DND-41 (cell line): ENCODE measurements at regions not wholly inside any gene's neighbourhood (a gene's known extent, or its start where the extent isn't known, plus 50 kb on each side); places are given as distances from the start of the nearest gene placed in this dataset.
A peak's percentile ranks its signal among the peaks of the same experiment; 100 is the strongest.
"Not testable (repeated sequence)": the region's sequence is repeated elsewhere in the genome, so short reads cannot be mapped to it uniquely, and the experiment has no call there.

ENCODE experiments used
- ATAC-seq: fragments of 200-7000 bp; cut with Tn5 transposase; 3 replicates; pipeline ENCODE4 v1.9.1; 2021; ENCODE audit warnings: low read depth; ENCODE audit not compliant: insufficient read depth
- DNase-seq: peaks from one replicate; pipeline ENCODE4 v3.0.0-alpha.2; 2020
- H2AFZ ChIP-seq: 2 replicates; pipeline ENCODE4 v1.6.0; 2012; ENCODE audit warnings: low read depth, low read length
- H3K27ac ChIP-seq: 2 replicates; pipeline ENCODE4 v1.5.1; 2012; ENCODE audit warnings: low read length, inconsistent platforms
- H3K27me3 ChIP-seq: fragments of 200-600 bp; sonication (generic); 2 replicates; pipeline ENCODE4 v1.6.0; 2012; ENCODE audit warnings: low read length, mild to moderate bottlenecking, inconsistent platforms; ENCODE audit not compliant: insufficient read depth, poor library complexity
- H3K36me3 ChIP-seq: 2 replicates; pipeline ENCODE4 v1.5.1; 2012; ENCODE audit warnings: low read length, inconsistent platforms; ENCODE audit not compliant: insufficient read depth
- H3K4me1 ChIP-seq: 2 replicates; pipeline ENCODE4 v1.5.1; 2012; ENCODE audit warnings: mild to moderate bottlenecking, low read length; ENCODE audit not compliant: insufficient read depth
- H3K4me2 ChIP-seq: 2 replicates; pipeline ENCODE4 v1.6.0; 2012; ENCODE audit warnings: mild to moderate bottlenecking, moderate library complexity, low read length, inconsistent platforms; ENCODE audit not compliant: insufficient read depth
- H3K4me3 ChIP-seq, 2 experiments: fragments of 200-600 bp in 1 of 2; shearing (Covaris generic) in 1 of 2; 2 replicates each; pipeline ENCODE4 v1.5.1; 2012 to 2016; ENCODE audit warnings: inconsistent platforms in 2 of 2, low read length in 2 of 2, mild to moderate bottlenecking in 2 of 2, low read depth in 1 of 2, moderate library complexity in 1 of 2
- H3K79me2 ChIP-seq: 2 replicates; pipeline ENCODE4 v1.6.0; 2012; ENCODE audit warnings: low read length, inconsistent platforms; ENCODE audit not compliant: insufficient read depth
- H3K9ac ChIP-seq: 2 replicates; pipeline ENCODE4 v1.6.0; 2012; ENCODE audit warnings: low read depth, mild to moderate bottlenecking, inconsistent platforms, low read length, moderate library complexity
- H3K9me3 ChIP-seq: 2 replicates; pipeline ENCODE4 v1.5.1; 2012; ENCODE audit warnings: low read length, moderate library complexity, mild to moderate bottlenecking, inconsistent platforms; ENCODE audit not compliant: insufficient read depth, severe bottlenecking
- H4K20me1 ChIP-seq: 2 replicates; pipeline ENCODE4 v1.6.0; 2012; ENCODE audit warnings: low read length; ENCODE audit not compliant: insufficient read depth
- EZH2 ChIP-seq: IDR thresholded peaks from 3 replicates; pipeline ENCODE4 v1.6.1; 2012; ENCODE audit warnings: borderline replicate concordance, low read depth, mild to moderate bottlenecking, moderate library complexity, low read length, inconsistent platforms; ENCODE audit not compliant: severe bottlenecking
- TF ChIP-seq, protein P1 (sequence below): IDR thresholded peaks from 2 replicates; pipeline ENCODE4 v1.5.1; 2012; ENCODE audit warnings: borderline replicate concordance, low read length, moderate library complexity, mild to moderate bottlenecking; ENCODE audit not compliant: poor library complexity, severe bottlenecking; ENCODE audit errors: extremely low read depth

GRCh38 chr3:177388209-177388608 lies 190.9 kb upstream of the TBL1XR1 start:
- Histone ChIP-seq H3K9ac (no peak overlapping the region), H3K27me3 (no peaks in the 10 kb centered on the region), H3K4me1 (no peaks in the 10 kb centered on the region), H3K9me3 (no peaks in the 10 kb centered on the region), H3K27ac (no peak overlapping the region), H4K20me1 (no peaks in the 10 kb centered on the region), H3K36me3 (no peaks in the 10 kb centered on the region), H3K79me2 (no peaks in the 10 kb centered on the region), H3K4me3 (no peak overlapping the region), H2AFZ (no peak overlapping the region), H3K4me2 (no peak overlapping the region)
- DNase-seq (no peak), ATAC-seq (no peak)
- no peak for TF ChIP-seq EZH2
- TF ChIP-seq, protein P1, sequence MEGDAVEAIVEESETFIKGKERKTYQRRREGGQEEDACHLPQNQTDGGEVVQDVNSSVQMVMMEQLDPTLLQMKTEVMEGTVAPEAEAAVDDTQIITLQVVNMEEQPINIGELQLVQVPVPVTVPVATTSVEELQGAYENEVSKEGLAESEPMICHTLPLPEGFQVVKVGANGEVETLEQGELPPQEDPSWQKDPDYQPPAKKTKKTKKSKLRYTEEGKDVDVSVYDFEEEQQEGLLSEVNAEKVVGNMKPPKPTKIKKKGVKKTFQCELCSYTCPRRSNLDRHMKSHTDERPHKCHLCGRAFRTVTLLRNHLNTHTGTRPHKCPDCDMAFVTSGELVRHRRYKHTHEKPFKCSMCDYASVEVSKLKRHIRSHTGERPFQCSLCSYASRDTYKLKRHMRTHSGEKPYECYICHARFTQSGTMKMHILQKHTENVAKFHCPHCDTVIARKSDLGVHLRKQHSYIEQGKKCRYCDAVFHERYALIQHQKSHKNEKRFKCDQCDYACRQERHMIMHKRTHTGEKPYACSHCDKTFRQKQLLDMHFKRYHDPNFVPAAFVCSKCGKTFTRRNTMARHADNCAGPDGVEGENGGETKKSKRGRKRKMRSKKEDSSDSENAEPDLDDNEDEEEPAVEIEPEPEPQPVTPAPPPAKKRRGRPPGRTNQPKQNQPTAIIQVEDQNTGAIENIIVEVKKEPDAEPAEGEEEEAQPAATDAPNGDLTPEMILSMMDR = no peak

DNA sequence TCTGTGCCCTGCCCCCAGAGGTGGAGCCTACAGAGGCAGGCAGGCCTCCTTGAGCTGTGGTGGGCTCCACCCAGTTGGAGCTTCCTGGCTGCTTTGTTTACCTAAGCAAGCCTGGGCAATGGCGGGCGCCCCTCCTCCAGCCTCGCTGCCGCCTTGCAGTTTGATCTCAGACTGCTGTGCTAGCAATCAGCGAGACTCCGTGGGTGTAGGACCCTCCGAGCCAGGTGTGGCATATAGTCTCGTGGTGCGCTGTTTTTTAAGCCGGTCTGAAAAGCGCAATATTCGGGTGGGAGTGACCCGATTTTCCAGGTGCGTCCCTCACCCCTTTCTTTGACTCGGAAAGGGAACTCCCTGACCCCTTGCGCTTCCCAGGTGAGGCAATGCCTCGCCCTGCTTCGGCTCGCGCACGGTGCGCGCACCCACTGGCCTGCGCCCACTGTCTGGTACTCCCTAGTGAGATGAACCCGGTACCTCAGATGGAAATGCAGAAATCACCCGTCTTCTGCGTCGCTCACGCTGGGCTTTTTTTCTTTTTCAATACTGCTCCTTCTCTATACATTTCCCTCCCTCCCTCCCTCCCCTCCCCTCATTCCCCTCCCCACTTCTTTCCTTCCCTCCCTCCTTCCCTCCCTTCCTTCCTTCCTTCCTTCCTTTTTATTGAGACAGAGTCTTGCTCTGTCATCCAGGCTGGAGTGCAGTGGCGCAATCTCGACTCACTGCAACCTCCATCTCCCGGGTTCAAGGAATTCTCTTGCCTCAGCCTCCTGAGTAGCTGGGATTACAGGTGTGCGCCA lies 197.1 kb upstream of the TBL1XR1 start:
- not testable (repeated sequence) for H4K20me1 ChIP-seq, ATAC-seq, H3K36me3 ChIP-seq, H3K4me3 ChIP-seq, H3K9me3 ChIP-seq, H3K27ac ChIP-seq, H3K4me2 ChIP-seq, H2AFZ ChIP-seq, H3K79me2 ChIP-seq, H3K27me3 ChIP-seq, H3K9ac ChIP-seq
- DNase-seq = peak; percentile 22
- H3K4me1 ChIP-seq = peaks cover 13% of the 10 kb centered on the region

DNA sequence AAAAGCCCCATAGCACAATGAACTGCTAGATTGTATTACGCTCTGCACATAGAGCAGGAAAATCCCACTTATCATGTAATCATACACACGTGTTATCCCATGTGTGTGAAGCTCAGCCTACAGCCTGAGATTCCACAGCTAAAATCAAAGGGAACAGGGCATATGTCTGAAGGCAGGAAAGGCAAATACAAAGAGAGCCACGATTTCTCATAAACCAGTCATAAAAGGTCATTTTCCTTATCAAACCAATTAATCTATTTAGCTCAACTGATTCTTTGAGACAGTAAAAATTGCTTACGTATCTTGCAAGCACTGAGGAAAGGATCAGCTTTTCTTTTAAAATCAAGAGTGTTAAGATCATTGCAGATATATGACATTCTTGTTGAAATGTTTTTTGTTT lies 199.5 kb upstream of the TBL1XR1 start:
- H3K79me2 ChIP-seq = no peaks in the 10 kb centered on the region
- H3K4me3 ChIP-seq = no peak overlapping the region
- H3K4me2 ChIP-seq = no peak overlapping the region
- H3K36me3 ChIP-seq = no peaks in the 10 kb centered on the region
- no peak overlapping the region for H3K27ac ChIP-seq
- H3K27me3 ChIP-seq = no peaks in the 10 kb centered on the region
- DNase-seq (no peak), ATAC-seq (no peak)
- no peaks in the 10 kb centered on the region for H3K9me3 ChIP-seq
- H3K4me1 ChIP-seq = peaks cover 13% of the 10 kb centered on the region
- TF ChIP-seq EZH2 = no peak
- TF ChIP-seq, protein P1 = no peak
- no peaks in the 10 kb centered on the region for H4K20me1 ChIP-seq
- H3K9ac ChIP-seq = no peak overlapping the region
- H2AFZ ChIP-seq = no peak overlapping the region

- H3K79me2 ChIP-seq = no peaks in the 10 kb centered on the region
- H3K27me3 ChIP-seq = no peaks in the 10 kb centered on the region
- no peaks in the 10 kb centered on the region for H4K20me1 ChIP-seq
- ATAC-seq = no peak
- H2AFZ ChIP-seq = no peak overlapping the region
- no peaks in the 10 kb centered on the region for H3K9me3 ChIP-seq
- H3K36me3 ChIP-seq = no peaks in the 10 kb centered on the region
- no peak overlapping the region for H3K9ac ChIP-seq
- no peak for TF ChIP-seq EZH2
- TF ChIP-seq, protein P1 = no peak
- no peak overlapping the region for H3K4me2 ChIP-seq
- no peak overlapping the region for H3K27ac ChIP-seq
- H3K4me3 ChIP-seq = no peak overlapping the region
- H3K4me1 ChIP-seq = peaks cover 5% of the 10 kb centered on the region
- DNase-seq = no peak
These were observed 204.1 kb upstream of the TBL1XR1 start for GRCh38 chr3:177401375-177401774.
